ENCODE measurements at regions not wholly inside any gene's neighbourhood (a gene's known extent, or its start where the extent isn't known, plus 50 kb on each side); places are given as distances from the start of the nearest gene placed in this dataset.

DNA sequence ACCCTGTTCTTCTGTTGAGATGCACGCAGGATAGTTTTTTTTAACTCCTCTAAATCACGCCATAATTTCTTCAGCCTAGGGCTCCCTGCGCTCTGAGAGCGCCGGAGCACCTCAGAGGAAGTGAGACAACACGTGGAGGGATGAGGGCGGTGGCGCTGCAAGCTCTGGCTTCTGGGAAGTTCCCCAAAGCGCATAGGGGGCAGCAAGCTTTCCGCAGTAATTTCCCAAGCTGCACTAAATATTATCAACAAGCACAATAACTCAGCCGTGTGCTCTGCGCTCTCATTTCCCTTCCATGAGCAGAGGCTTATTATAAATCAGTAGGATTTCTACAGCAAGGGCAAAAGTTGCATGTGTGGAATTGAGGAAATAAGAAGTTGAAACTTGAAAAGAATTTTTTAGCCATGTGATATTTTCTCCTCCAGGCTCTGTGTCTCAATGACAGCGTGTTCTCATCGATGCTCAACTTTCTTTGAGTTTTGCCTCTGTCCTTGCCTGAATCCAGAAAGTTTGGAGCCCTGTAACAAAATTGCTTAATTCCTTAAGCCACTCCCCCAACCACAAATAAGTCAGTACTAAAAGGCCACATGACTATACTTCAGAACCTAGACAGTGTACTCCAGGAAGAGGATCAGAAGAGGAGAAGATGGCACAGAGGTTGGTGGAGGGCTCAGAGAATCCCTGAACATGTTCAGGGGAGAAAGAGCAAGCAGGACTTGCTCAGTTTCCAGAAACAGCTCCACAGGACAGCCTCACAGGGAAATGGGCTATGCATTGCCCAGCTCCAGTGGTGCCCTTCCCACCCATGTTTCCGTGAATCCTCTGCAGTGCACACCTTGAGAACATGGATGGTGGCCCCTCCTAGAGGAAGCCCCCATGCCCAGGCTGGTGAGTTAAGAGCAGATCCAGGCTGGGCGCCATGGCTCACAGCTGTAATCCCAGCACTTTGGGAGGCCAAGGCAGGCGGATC is 221.5 kb upstream of the GHITM start:
- peak; percentile 27 for DNase-seq

DNA sequence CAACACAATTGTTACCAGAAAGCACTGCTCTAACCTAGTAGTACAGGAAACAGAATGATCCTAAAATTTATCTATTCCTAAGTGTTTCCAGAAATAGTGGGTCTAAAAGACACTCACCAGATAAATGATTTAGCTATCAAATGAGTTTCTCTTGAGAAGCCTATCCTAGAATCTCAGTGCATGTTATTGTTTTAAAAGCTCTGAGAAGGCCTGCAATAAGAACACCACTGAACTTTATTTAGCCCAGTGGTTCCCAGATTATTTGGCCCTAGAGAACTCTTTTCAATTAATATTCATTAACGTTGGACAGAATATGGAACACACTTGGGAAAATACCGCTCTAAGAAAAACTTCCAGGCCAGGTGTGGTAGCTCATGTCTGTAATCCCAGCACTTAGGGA is 220.1 kb upstream of the GHITM start:
- DNase-seq, result no peak

DNA sequence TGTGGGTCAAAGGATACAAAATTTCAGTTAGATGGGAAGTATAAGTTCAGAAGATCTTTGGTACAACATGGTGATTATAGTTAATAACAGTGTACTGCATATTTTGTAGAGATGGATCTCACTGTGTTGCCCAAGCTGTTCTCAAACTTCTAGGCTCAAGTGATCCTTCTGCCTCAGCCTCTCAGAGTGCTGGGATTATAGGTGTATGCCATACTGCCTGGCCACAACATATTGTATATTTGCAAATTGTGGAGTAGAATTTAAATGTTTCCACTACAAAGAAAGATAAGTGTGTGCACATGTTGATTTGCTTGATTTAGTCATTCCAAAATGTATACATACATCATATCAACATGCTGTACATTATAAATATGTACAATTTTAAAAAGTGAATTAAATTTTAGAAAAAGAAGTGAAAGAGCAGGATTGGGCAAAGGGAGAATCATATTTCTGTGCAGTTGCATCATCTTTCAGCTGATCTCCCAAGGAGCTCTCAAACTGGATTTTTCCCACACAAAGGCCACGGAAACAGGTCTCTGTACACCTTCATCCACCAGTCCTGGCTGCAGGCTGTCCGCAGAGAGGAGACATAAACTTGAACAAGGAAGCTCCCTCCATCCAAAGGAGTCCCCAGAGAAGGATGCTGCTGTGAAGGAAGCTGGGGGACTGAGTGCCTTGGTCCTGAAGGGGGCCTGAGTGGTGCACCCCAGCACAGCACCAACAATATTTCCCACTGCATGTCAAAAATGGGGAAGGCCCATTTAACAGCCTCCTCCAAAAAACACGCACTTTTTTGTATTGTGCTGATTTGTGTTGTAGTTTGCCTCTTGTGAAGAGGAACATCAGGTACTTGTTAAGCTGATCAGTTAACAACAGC is 217.1 kb upstream of the GHITM start:
- DNase-seq, result no peak

DNA sequence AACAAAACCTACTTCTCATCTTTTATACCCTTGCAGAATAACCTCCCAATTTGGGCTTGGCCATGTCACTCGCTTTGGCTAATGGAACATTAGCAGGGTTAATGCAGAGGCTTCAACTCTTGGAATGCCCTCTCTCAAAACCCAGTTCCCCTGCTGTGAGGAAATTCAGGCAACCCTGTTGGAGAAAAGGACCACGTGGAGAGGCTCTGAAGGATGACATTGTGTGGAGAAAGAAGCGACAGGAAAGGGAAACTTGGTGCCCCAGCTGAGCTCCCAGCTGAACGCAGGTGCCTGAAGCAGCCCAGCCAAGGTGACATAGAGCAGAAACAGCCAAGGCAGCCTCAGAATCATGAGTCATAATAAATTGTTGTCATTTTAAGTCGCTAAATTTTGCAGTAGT is 214.2 kb upstream of the GHITM start:
- DNase-seq, result no peak

DNA sequence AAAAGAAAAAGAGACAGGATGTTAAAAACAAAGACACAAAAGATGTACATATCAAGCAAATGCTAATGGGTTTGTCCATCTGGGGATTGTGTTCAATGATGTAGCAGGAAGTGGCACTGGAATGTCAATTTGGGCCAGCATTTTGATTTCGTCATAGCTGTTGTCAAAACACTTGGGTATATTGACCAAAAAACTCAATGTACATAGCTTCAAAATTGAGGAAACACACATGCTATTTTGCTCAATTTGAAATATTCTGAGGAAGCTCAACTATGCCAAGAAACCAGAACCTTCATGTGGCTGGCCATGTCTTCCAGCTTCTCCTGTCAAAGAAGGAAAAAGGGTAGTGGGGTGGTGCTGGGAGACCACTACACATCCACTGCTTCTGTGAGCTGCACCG is 212.7 kb upstream of the GHITM start:
- DNase-seq, result no peak

DNA sequence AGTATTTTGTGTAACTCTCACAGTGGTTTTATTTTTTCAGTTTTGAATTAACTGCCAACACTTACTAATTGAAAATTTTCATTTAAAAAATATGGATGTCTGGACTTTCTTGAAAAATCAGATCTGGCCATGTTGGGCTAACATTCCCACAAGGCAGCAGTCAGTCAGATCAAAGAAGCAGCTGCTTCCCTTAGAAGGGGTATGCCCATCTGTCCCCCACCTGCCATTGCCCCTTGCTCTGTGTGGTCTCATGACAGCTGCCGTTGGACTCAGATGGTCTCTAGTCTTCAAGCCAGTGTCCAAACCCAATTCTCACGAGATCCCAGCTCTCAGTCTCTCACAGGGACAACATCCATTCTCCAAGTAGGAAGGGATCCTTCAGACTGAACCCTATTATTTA is 212.1 kb upstream of the GHITM start:
- DNase-seq, result no peak

DNA sequence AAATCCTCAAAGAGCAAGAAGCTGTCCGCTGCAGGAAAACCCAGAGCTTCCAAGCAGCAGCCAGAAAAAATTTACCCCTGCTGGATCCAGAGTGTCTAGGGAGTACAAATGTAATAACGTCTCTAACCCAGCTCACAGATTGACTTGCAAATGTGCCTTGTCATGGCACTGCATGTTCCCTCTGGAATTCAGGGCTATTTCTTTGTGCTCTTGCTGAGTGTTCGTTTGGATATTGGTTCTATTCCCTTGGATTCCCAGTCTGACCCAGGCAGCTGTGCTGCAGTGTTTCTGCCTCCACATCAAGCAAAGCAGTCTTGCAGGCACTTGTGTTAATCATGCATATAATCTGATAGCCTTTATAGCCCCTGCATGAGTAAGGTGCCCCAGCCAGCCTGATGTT is 209.9 kb upstream of the GHITM start:
- DNase-seq, result no peak

DNA sequence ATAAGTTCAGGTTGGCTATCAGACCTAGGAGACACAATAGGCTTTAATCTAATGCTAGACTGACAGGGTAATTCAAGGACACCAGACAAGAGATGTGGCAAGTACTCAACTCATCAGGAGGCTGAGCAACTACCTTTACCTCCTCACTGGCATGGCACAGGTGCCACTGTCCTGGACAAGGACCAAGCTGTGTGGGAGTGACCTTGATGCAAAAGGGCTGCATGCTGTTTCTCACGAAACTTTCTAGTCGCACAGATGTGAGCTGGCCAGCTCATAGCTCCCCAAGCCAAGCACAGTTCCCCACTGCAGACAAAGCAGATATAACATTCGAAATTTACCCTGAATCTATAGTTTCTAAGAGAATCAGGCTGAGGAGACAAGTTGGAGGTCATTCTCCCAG is 207.6 kb upstream of the GHITM start:
- DNase-seq, result no peak

DNA sequence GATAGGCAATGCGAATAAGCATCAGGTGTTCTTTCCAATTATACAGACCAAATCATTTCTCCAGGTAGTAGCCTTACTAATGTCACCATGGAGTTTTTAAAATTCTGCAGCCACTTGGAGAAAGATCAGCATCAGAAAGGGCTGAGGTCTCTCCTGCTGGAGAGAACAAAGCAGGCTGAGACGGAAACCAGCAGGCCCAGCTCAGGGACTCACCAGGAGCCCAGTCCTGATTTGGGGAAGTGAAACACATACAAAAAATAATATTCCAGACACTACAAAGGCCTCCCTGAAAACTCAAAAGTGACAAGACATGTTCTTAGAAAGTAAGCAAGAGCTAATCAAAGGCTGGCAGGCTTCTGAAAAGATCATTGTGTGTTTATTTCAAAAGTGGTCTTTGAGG is 207.1 kb upstream of the GHITM start:
- no peak for DNase-seq

DNA sequence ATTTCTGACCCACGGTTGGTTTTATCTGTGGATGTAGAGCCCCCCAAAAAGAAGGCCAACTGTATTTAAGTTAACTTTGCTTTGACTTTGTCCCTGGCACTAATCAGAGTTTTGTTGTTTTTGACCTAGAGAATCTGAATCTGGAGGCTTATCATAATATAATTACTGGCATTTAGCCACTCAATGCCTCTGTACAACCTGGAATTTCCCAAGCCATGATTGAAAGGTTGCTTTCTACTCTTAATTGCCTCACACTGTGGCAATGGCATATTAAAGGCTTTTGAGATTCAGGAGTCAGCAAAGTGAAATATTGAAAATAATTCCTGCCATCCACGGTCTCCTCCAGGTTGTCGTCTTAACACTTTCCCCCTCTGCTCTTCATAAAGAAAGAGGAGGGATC is 205.2 kb upstream of the GHITM start:
- no peak for DNase-seq

DNA sequence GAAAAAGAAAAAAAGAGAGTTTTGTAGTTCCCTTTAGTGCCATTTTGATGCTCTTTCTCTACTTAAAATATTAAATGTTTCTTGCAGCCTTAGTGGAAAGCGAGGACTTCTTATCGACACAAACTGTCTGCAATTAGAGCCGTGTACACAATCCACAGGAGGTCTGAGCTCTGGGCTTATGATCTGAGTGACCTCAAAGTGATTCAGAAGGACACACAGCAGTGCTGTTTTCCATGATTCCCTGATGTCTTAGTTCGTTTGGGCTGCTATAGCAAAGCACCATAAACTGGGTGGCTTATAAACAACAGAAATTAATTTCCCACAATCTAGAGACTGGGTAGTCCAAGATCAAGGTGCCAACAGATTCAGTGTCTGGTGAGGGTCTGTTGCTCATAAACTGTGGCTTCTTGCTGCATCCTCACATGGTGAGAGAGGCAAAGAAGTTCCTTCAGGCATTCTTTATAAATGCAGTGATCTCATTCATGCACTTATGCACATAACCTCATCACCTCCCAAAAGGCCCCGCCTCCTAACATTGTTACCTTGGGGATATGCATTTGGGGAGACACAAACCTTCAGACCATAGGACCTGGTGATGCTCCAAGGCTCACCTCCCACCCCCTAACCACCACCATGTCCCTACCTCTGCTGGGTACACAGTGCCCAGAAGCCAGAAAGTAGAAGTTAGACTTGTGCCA is 204.5 kb upstream of the GHITM start:
- no peak for DNase-seq

DNA sequence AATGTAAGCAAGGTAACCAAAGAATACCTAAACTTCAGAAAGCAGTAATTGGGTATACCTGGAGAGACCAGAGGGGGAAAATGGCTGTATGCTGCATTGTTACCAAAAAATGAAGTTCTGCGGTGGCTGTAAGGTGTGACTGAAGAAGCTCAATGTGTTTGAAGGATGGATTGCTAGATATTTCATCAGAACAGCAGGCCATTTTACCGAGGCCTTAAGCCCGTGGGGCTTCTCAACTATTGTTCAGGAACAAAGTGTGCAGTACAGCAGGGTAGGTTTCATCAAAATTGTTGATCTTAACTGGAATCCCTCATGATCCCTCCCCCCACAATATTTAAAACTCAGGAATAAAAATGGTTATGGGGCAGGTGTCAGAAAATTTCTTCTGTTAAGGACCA is 204.0 kb upstream of the GHITM start:
- no peak for DNase-seq

DNA sequence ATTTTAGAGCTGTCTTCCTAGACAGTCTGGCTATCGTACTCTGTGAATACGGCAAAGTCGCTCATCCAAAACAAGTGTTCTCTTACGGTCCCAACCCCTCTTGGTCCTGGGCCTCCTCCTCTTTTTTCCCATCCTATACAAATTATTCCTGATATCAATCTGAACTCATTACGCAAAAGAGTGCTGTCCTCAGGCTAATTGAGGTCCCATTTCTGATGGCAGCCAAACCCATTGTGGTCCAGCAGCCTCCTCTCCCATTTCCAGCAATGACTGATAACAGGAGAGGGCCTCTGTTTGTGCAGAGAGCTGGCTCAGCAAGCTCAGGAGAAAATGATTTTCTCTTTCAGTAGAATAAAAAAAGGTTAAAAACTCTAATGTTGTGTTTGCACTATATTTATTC is 203.4 kb upstream of the GHITM start:
- no peak for DNase-seq

DNA sequence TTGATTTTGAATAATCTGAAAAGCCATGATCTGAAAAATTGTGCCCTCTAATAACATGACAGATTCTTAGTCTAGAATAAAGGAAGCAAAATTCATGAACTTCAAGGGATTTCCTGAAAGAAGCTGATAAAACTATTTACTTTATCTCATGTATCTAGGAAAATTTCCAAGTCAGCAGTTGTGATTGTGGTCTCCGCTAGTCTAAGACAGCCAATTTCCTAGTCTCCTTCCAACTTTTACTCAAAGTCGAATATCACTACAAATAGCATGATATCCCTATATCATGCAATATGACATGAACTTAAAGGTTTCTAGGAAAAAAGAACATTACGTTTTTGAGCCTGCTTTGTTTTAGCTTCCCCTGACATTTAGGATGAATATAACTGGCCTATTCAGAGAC is 202.1 kb upstream of the GHITM start:
- no peak for DNase-seq

DNA sequence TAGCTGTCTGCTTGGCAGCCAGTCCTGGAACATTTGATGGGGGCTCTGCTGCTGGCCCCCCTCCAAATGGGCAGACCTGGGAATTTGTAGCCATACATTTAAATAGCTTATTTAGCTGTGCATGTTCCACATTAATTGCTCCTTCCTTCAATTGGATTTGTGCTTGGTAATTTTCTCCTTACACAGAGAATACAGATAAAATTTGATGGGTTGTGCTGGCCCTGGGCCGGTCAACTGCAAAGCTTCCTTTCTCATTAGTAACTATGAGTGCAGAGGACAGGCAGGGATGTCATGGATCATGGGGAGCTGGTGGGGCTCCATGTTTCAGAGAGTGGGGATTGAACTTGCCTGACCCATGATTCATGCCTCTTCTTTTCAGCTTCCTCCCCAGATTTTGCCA is 201.5 kb upstream of the GHITM start:
- DNase-seq, result no peak

DNA sequence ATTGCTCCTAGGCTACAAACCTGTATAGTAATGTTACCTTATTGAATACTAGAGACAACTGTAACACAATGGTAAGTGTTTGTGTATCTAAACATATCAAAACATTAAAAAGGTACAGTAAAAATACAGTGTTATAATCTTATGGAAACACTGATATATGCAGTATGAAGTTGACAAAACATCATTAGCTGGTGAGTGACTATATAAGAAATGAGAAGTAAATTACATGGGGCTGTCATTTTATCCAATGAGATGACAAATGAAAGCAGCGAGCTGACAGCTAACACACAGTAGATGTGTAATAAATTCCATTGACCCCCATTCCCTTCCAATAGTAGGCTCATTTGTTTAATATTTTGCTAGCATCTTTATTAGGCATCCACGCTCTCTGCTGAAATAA is 198.1 kb upstream of the GHITM start:
- DNase-seq, result no peak

DNA sequence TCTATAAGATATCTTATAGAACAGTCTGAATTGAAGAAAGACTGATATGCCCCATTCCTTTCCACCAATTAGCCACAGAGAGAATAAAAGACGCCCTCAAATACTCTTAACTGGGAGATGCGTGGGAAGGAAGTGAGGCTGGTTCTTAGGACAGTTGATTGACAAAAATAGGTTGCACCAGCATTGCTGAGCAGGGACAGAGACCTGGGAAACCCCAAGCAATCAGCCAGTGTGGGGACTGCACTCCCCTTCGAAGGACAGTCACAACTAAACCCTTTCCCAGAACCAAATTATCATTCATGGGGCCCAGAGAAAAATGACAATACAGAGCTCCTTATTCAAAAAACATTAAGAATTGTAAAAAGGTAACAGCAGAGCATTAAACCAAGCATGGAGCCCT is 196.9 kb upstream of the GHITM start:
- no peak for DNase-seq

DNA sequence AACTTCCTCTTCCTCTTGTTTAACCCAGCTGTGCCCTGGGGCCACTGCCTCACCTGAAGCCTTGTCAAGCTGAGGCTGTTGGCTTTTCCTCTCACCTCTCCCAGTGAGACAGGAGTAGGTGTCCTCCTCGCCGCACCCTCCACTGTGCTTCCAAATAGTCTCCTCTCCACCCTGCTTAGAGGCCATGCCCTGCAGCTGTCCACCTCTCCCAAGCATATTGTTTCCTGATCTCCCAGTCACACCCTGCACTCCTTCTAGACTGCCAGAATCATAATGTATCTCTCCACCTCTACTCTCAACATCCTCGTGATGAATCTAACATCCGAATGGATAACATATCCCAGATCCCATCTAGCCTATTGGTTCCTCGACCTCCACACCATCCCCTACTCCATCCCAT is 196.3 kb upstream of the GHITM start:
- no peak for DNase-seq

DNA sequence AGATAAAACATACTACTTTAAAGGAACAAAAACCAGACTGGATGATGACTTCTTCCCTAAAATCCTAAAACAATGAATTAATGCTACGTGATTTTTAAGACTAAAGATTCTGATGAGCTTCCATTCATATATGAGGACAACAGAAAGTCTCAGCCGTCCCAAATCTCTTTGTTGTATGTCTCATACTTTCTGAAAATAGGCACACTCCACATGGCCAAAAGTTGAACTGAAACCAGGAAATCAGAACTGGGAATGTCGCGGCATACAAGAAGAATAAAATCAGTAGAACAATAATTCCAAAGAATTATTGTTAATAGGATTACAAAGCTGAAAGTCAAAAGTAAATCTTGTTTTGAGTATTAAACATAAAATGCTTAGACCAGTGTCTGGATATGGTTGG is 195.4 kb upstream of the GHITM start:
- DNase-seq, result no peak

DNA sequence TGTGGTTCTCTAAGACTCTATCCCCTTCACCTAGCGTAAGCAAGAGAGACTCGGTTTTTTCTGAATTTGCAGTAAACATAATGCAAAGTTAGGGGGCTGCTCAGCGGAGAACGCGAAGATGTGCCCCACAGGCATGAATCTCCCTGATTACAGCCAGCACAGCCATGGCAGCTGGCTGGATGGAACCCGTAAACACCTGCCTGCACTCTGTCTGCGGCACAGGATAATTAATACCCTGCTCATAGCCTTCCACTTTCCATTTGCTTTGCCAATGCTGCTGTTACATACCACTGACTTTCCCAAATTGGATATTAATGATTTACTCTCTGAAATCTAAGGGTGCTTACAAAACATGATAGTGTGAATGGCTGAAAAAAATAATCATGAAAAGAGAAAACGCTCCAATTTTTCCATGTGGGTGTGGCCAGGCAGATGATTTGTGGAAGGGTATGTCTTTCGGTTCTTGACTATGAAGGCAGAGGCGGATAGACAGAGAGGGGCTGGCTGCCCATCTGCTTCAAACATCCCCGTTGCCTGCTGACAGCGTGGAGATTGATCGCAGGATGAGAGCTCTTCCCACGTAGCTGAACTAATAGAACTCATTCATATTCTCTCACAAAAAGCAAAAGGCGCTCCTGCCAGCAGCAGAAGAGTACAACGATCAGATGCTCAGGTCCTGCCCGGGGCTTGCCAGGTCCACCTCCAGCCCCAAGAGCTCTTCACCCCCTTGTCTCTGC is 193.2 kb upstream of the GHITM start:
- DNase-seq, result no peak

DNA sequence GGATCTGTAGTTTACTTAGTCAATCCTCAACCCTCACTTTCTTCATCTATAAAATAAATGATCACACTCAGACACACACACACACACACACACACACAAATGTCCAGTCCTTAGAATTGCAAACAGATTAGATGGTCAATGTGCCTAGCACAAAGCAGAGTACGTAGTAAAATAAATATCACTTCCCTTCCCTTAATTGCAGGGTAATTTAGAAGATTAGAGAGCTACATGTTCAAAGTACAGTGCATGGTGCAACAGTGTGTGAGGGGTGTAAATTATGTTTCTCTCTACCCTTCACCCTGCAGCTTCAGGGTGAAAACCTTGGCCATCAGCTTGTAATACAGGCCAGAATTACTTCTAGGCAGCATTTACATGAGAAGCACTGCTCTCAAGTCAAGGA is 187.0 kb upstream of the GHITM start:
- no peak for DNase-seq

DNA sequence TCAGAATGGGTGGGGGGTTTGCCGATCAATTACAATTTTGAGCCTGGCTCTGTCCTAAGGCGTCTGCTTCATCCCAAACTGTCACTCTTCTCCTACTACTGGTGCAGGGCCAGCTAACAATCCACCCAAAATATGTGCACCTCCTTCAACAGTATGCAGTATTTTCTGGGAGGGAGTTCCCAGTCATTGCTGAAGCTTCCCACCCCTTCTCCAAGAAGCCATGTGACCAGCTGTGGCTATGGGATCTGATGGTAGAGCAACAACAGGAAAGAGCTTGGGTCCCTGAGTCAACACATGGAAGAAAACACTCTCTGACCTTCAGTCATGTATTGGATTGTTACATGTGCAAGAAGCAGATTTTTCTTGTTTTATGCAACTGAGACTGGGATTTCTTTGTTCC is 185.7 kb upstream of the GHITM start:
- DNase-seq, result no peak

Data from stimulated activated CD8-positive, alpha-beta memory T cell treated with anti-CD3 and anti-CD28 coated beads, Interleukin-4, amount 100 ng/mL, for 48 hours (primary cell).